ENCODE measurements at regions not wholly inside any gene's neighbourhood (a gene's known extent, or its start where the extent isn't known, plus 50 kb on each side); places are given as distances from the start of the nearest gene placed in this dataset.

- H3K27ac ChIP-seq, result no peak overlapping the region
- ATAC-seq (no peak), DNase-seq (no peak)
- peaks cover 0 to 12% (median 6%) of the 10 kb centered on the region in 4 donors for H3K4me1 ChIP-seq
- TF ChIP-seq CTCF (IDR thresholded peaks at IDR 0.05) (no peak), POLR2A (IDR thresholded peaks at IDR 0.05) (no peak)
- no peaks in the 10 kb centered on the region for H3K9me3 ChIP-seq
- WGBS (ENCODE audit: insufficient coverage, low coverage, low lambda C conversion rate, missing lambda C conversion rate), result 78% methylated on average over 9 of the region's 9 CpGs
- H3K36me3 ChIP-seq, result no peaks in the 10 kb centered on the region
- intact Hi-C loops (cut with DNase I), result no loop called here
- H3K4me3 ChIP-seq, result no peak overlapping the region
- no peaks in the 10 kb centered on the region for H3K27me3 ChIP-seq
These were observed 211.7 kb downstream of the TEX29 start for GRCh38 chr13:111532111-111532510.

- Histone ChIP-seq H3K9me3 (no peaks in the 10 kb centered on the region), H3K4me1 (peaks cover 0 to 18% (median 8%) of the 10 kb centered on the region in 4 donors), H3K4me3 (no peak overlapping the region), H3K27me3 (no peaks in the 10 kb centered on the region), H3K27ac (no peak overlapping the region), H3K36me3 (no peaks in the 10 kb centered on the region)
- TF ChIP-seq CTCF (IDR thresholded peaks at IDR 0.05) (no peak), POLR2A (IDR thresholded peaks at IDR 0.05) (no peak)
- ATAC-seq, result peak; percentile 49 to 70 (median 61)
- intact Hi-C loops (cut with DNase I), result no loop called here
- 20% methylated on average over 10 of the region's 10 CpGs for WGBS (ENCODE audit: insufficient coverage, low coverage, low lambda C conversion rate, missing lambda C conversion rate)
- peak in 1 of 3 donors; percentile 49 for DNase-seq
These were observed 213.7 kb downstream of the TEX29 start for GRCh38 chr13:111533900-111534683.

GRCh38 chr13:111534751-111535522, 214.5 kb downstream of the TEX29 start:
- DNase-seq (no peak), ATAC-seq (peak in 3 of 4 donors; percentile 4 to 33 (median 6))
- intact Hi-C loops (cut with DNase I), result no loop called here
- no peaks in the 10 kb centered on the region for H3K27me3 ChIP-seq
- no peak overlapping the region for H3K27ac ChIP-seq
- peaks cover 0 to 22% (median 10%) of the 10 kb centered on the region in 4 donors for H3K4me1 ChIP-seq
- WGBS (ENCODE audit: insufficient coverage, low coverage, low lambda C conversion rate, missing lambda C conversion rate), result 23% methylated on average over 18 of the region's 24 CpGs
- H3K9me3 ChIP-seq, result no peaks in the 10 kb centered on the region
- H3K36me3 ChIP-seq, result no peaks in the 10 kb centered on the region
- TF ChIP-seq CTCF (IDR thresholded peaks at IDR 0.05), result no peak
- no peak for TF ChIP-seq POLR2A (IDR thresholded peaks at IDR 0.05)
- H3K4me3 ChIP-seq, result no peak overlapping the region

- 54% methylated on average over 5 of the region's 5 CpGs for WGBS (ENCODE audit: insufficient coverage, low coverage, low lambda C conversion rate, missing lambda C conversion rate)
These were observed 215.0 kb downstream of the TEX29 start for GRCh38 chr13:111535523-111535811.

More at GRCh38 chr13:111535523-111535811, 215.0 kb downstream of the TEX29 start:
- intact Hi-C loops (cut with DNase I), result no loop called here
- no peak overlapping the region for H3K27ac ChIP-seq
- no peak for TF ChIP-seq POLR2A (IDR thresholded peaks at IDR 0.05)
- no peak for TF ChIP-seq CTCF (IDR thresholded peaks at IDR 0.05)
- peaks cover 0 to 22% (median 10%) of the 10 kb centered on the region in 4 donors for H3K4me1 ChIP-seq
- H3K4me3 ChIP-seq, result no peak overlapping the region
- H3K9me3 ChIP-seq, result no peaks in the 10 kb centered on the region
- H3K27me3 ChIP-seq, result no peaks in the 10 kb centered on the region
- ATAC-seq (no peak), DNase-seq (no peak)
- H3K36me3 ChIP-seq, result no peaks in the 10 kb centered on the region
